HG03565 (cell line): ENCODE measurements at regions not wholly inside any gene's neighbourhood (a gene's known extent, or its start where the extent isn't known, plus 50 kb on each side); places are given as distances from the start of the nearest gene placed in this dataset.
"Not testable (repeated sequence)": the region's sequence is repeated elsewhere in the genome, so short reads cannot be mapped to it uniquely, and the experiment has no call there.

Source experiments
- ATAC-seq: cut with Tn5 transposase; IDR thresholded peaks from one replicate; pipeline ENCODE4 v1.9.1; 2021; ENCODE audit warnings: mild to moderate bottlenecking, moderate library complexity; ENCODE audit not compliant: unreplicated experiment

DNA sequence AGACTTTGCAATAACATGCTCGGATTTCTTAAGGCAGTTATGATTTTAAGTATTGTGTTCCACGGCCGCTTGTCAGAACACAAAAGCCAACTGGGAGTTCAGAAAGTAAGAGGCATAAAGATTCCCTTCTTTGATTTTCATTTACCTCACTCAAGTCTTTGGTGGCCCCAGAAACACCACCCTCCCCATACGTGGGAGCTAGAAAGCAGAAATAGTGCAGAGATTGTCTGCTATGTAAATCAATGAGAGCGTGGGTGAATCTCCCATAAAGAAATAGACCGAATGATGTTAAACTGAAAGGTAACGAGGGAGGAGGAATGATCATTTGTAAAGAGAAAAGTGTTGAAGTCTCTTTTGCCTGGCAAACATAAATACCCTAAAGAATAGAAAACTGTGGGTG, 322.1 kb upstream of the ETAA1 start:
- ATAC-seq, result no peak

DNA sequence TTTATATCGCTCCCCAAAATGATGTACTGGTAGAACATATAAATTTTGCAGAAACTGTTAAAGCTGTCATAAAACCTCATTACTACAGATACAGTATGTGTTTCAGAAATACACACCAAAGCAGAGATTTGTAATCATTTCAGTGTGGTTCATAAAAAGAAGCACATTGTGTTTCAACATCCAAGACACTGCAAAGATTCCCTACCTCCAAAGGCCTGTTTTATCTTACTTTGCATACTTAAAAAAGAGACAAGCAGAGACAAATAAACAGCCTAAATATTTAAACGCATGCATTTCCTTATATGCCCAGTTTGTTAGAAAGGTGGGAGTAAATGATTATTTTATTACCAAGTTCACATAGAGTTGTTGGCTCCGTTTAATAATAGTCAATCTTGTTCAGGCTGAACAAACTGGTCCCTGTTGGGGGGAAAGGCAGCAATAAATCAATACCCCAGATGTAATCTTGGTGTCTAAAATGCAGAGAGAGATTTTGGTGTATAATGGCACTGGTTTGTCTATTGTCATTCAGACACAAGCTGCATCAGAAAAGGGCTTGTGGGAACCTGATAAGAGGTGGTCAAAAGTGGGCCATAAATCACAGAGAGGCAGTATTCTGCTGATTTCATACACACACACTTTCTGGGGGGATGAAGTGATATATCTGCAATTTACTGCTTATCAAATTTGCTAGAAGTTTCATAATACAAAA, 321.4 kb upstream of the ETAA1 start:
- no peak for ATAC-seq

DNA sequence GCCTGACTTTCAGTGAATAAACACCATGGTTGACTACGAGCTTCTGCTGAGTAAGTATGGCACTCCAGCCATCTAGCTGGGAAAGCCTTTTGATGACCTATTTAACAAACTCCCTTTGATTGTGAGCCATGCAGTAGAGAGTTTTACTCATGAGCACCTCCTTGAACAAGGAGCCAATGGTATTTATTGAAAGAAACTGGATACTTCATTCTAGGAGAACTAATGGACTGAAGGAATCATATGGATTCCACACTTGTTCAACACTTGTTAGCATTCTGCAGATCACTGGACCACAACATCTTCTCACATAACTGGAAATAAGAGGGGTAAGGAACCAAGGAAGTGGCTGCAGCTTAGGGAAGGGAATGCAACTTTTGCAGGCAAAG, 320.9 kb upstream of the ETAA1 start:
- no peak for ATAC-seq

DNA sequence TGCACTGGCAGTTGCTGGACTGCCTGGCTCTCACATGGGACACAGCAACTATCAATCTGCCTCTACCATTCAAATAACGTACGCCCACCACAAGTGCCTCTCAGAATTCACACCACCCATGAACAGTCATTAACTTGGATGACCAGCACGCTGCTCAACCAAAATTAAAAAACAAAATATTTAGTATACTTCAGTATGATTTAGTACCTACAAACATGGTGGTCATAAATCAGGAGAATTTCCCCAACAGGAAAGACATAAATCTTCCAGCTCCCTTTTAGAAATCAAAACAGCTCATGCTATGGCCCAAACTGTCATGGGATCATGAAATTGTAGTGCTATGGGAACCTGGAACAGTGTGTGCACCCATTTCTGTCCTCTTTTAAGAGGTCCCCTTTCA, 317.4 kb upstream of the ETAA1 start:
- no peak for ATAC-seq

GRCh38 chr2:67082813-67083212, 314.3 kb upstream of the ETAA1 start:
- ATAC-seq, result no peak

- no peak for ATAC-seq
Observed at GRCh38 chr2:67083951-67084350, 313.2 kb upstream of the ETAA1 start.

DNA sequence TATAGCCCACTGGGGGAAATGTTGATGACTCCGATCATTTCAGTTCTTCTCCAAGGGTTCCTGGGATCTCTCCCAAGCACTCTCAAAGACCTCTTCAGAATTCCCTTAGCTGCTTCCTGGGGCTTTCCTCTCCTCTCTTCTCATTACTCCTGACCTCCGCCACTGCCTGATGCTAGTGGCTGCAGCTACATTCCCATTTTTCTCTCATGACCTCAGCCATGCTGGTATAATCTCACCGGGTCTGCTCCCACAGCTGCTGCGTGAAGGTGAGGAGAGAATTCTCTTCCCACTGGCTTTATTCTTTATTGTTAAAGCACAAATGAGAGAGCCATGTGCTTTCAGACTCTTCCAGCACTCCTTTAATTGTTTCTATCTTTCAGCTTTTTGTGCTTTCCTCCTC, 312.0 kb upstream of the ETAA1 start:
- ATAC-seq, result no peak

- ATAC-seq, result no peak
Observed at GRCh38 chr2:67091681-67092080, 305.5 kb upstream of the ETAA1 start.

DNA sequence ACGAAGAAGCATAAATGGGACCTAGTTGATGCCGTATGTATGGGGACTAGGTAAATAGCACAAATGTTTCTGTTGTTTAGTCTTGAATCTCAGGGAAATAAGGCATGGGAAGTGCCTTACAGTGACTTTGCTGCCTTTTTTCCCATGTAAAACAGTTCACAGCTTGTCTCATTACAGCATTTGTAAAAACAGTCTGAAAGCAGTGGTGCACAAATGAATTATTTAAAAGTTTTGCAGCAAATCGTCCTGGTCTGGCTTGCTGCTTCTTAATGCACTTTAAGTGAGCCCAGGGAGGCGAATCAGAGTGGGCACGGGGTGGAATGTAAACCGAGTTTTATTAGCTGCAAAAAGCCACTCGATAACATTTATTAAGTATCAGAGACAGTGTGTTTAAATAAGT, 302.0 kb upstream of the ETAA1 start:
- no peak for ATAC-seq

- no peak for ATAC-seq
Observed at GRCh38 chr2:67096886-67097285, 300.2 kb upstream of the ETAA1 start.

- ATAC-seq, result no peak
Observed at GRCh38 chr2:67103157-67103556, 294.0 kb upstream of the ETAA1 start.

DNA sequence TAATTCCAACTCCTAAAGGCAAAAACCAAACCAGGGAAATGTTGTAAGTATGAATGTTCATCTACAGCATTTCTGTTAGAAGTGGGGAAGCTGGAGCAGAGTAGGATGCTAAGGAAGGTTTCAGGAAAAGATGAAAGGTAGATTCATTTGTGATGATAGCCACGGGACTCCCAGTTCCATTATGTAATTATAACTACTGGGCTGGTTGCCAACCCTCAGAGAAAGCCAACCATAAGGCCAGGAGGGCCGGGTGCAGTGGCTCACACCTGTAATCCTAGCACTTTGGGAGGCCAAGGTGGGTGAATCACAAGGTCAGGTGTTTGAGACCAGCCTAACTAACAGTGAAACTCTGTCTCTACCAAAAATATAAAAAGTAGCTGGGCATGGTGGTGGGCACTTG, 288.9 kb upstream of the ETAA1 start:
- ATAC-seq, result no peak

- no peak for ATAC-seq
Observed at GRCh38 chr2:67124531-67124930, 272.6 kb upstream of the ETAA1 start.

- no peak for ATAC-seq
Observed at GRCh38 chr2:67130531-67131256, 266.4 kb upstream of the ETAA1 start.

GRCh38 chr2:67131257-67131609, 265.9 kb upstream of the ETAA1 start:
- ATAC-seq, result no peak

- ATAC-seq, result not testable (repeated sequence)
Observed at GRCh38 chr2:67132441-67132940, 264.6 kb upstream of the ETAA1 start.

GRCh38 chr2:67135208-67135607, 261.9 kb upstream of the ETAA1 start:
- no peak for ATAC-seq

GRCh38 chr2:67137699-67138098, 259.4 kb upstream of the ETAA1 start:
- no peak for ATAC-seq

GRCh38 chr2:67142071-67142470, 255.1 kb upstream of the ETAA1 start:
- no peak for ATAC-seq

DNA sequence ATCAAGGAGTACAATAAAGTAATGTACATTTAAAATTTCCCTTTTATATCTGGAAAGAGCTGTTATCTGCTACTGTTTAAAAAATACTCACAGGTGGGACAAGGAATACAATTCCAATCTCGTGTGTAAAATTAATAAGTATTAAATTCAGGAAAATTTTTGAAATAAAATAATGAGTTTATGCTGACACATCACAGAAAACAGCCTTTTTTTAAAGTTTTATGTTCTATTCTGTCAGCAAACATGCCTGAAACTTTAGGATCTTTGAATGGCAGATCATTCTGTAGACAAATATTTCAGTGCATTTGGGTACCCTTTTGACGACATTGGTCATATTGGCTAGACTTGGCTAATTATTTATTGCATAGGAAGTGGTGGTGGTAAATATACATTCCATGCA, 254.4 kb upstream of the ETAA1 start:
- ATAC-seq, result no peak

- ATAC-seq, result no peak
Observed at GRCh38 chr2:67145851-67146250, 251.3 kb upstream of the ETAA1 start.

DNA sequence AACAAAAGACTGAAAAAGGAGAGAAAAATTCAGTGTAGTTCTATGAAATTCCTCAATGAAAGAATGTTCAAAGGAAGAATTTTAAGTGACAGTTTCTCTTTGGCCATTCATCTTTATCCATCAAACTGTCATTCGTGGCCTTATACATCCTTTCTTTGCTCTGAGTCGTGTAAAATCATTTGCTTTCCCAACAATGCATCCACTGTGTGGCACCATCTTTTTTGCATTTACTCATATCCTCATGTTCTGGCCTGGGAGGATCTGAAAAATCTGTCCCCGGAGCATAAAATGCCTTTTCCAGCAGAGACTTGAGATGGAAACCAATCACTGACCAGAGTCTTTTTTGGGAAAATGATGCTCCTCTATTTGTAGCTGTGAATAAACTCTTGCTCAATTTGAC, 240.3 kb upstream of the ETAA1 start:
- no peak for ATAC-seq

- no peak for ATAC-seq
Observed at GRCh38 chr2:67158718-67159117, 238.4 kb upstream of the ETAA1 start.
